NCI-H446 treated with DMSO at 0.1 percent for 48 hours (cell line): ENCODE measurements at regions not wholly inside any gene's neighbourhood (a gene's known extent, or its start where the extent isn't known, plus 50 kb on each side); places are given as distances from the start of the nearest gene placed in this dataset.
"Not testable (repeated sequence)": the region's sequence is repeated elsewhere in the genome, so short reads cannot be mapped to it uniquely, and the experiment has no call there.

Source experiments
- DNase-seq: peaks from one replicate; lab custom pipeline; 2025; lab: John Stamatoyannopoulos, UW

GRCh38 chr2:7379799-7380198 is 462.6 kb downstream of the RNF144A start:
- DNase-seq: no peak

GRCh38 chr2:7384773-7385349 is 467.6 kb downstream of the RNF144A start:
- no peak for DNase-seq

- not testable (repeated sequence) for DNase-seq
These were observed 473.1 kb downstream of the RNF144A start for GRCh38 chr2:7390311-7390710.

GRCh38 chr2:7392076-7392787 is 475.0 kb downstream of the RNF144A start:
- DNase-seq: no peak

- no peak for DNase-seq
These were observed 477.0 kb downstream of the RNF144A start for GRCh38 chr2:7394195-7394594.

GRCh38 chr2:7400628-7401027 is 483.4 kb downstream of the RNF144A start:
- DNase-seq: no peak

- no peak for DNase-seq
These were observed 486.0 kb downstream of the RNF144A start for GRCh38 chr2:7403092-7403775.

GRCh38 chr2:7405861-7406715 is 488.9 kb downstream of the RNF144A start:
- no peak for DNase-seq

- no peak for DNase-seq
These were observed 489.8 kb downstream of the RNF144A start for GRCh38 chr2:7407001-7407400.

GRCh38 chr2:7407906-7408680 is 490.9 kb downstream of the RNF144A start:
- DNase-seq: no peak

GRCh38 chr2:7411691-7412090 is 494.5 kb downstream of the RNF144A start:
- DNase-seq: no peak

GRCh38 chr2:7417845-7418742 is 500.9 kb downstream of the RNF144A start:
- DNase-seq: no peak

- DNase-seq: no peak
These were observed 502.0 kb downstream of the RNF144A start for GRCh38 chr2:7419186-7419585.

GRCh38 chr2:7419814-7420311 is 502.7 kb downstream of the RNF144A start:
- no peak for DNase-seq

- DNase-seq: no peak
These were observed 503.3 kb downstream of the RNF144A start for GRCh38 chr2:7420530-7420929.

- DNase-seq: peak; percentile 69
These were observed 507.3 kb downstream of the RNF144A start for GRCh38 chr2:7424481-7424880.

GRCh38 chr2:7427293-7428060 is 510.3 kb downstream of the RNF144A start:
- DNase-seq: peak; percentile 60

- DNase-seq: no peak
These were observed 511.4 kb downstream of the RNF144A start for GRCh38 chr2:7428454-7429204.

- DNase-seq: no peak
These were observed 512.5 kb downstream of the RNF144A start for GRCh38 chr2:7429733-7430132.
